Vagina (tissue), 2 donors: ENCODE measurements at regions not wholly inside any gene's neighbourhood (a gene's known extent, or its start where the extent isn't known, plus 50 kb on each side); places are given as distances from the start of the nearest gene placed in this dataset.

Source experiments
- DNase-seq, 2 donors: peaks; one replicate each; pipeline ENCODE4 v3.0.0-alpha.2; 2017; ENCODE audit errors: extremely low spot score in 2 of 2
- H3K27ac ChIP-seq: fragments of 200-600 bp; sonication (generic); one replicate; pipeline ENCODE4 v1.5.1; 2019
- H3K27me3 ChIP-seq: fragments of 200-600 bp; sonication (generic); one replicate; pipeline ENCODE4 v1.5.1; 2019
- H3K36me3 ChIP-seq, 2 donors: fragments of 200-600 bp; sonication (generic); one replicate each; pipeline ENCODE4 v1.5.1; 2017 to 2019
- H3K4me1 ChIP-seq: fragments of 200-600 bp; sonication (generic); one replicate; pipeline ENCODE4 v1.5.1; 2019
- H3K4me3 ChIP-seq, 2 donors: fragments of 200-600 bp; sonication (generic); 1 replicate in 1 of 2; 2 replicates in 1 of 2; pipeline ENCODE4 v1.5.1; 2016 to 2019
- H3K9me3 ChIP-seq: fragments of 200-600 bp; sonication (generic); one replicate; pipeline ENCODE4 v1.5.1; 2019
- CTCF ChIP-seq, 3 experiments: fragments of 450-650 bp in 2 of 3; fragments of 200-600 bp in 1 of 3; sonication (generic) in 1 of 3; IDR thresholded peaks; one replicate each; pipeline ENCODE4 v1.5.1; 2017 to 2019; ENCODE audit warnings: antibody characterized with exemption in 3 of 3, mild to moderate bottlenecking in 2 of 3, moderate library complexity in 2 of 3
- POLR2A ChIP-seq, 2 donors: fragments of 450-650 bp; IDR thresholded peaks; one replicate each; pipeline ENCODE4 v1.6.1; 2017; ENCODE audit warnings: antibody characterized with exemption in 2 of 2, mild to moderate bottlenecking in 2 of 2, moderate library complexity in 2 of 2
- POLR2AphosphoS5 ChIP-seq, 2 donors: sonication (generic); formaldehyde crosslinking; IDR thresholded peaks; one replicate each; pipeline ENCODE4 v1.9.0; 2017; ENCODE audit warnings: antibody characterized with exemption in 2 of 2, mild to moderate bottlenecking in 2 of 2, low read depth in 1 of 2; ENCODE audit not compliant: insufficient read depth in 1 of 2
- intact Hi-C: fragments of 100-400 bp; cut with DNase I; formaldehyde crosslinking; loops from one replicate; pipeline ENCODE4 v1.15.1; 2023

- Histone ChIP-seq H3K27ac (no peak overlapping the region), H3K27me3 (no peaks in the 10 kb centered on the region), H3K36me3 (no peaks in the 10 kb centered on the region), H3K4me1 (no peaks in the 10 kb centered on the region), H3K9me3 (no peaks in the 10 kb centered on the region), H3K4me3 (no peak overlapping the region)
- DNase-seq: no peak
- intact Hi-C loops: no loop called here
- TF ChIP-seq POLR2A (IDR thresholded peaks at IDR 0.05) (no peak), POLR2AphosphoS5 (IDR thresholded peaks at IDR 0.05; ENCODE audit: insufficient read depth in 1 of 2, low read depth in 1 of 2) (no peak), CTCF (IDR thresholded peaks at IDR 0.05) (no peak)
Measured at GRCh38 chr22:49647627-49648026, 180.0 kb downstream of the BRD1 start.

- TF ChIP-seq CTCF (IDR thresholded peaks at IDR 0.05) (no peak), POLR2AphosphoS5 (IDR thresholded peaks at IDR 0.05; ENCODE audit: insufficient read depth in 1 of 2, low read depth in 1 of 2) (no peak), POLR2A (IDR thresholded peaks at IDR 0.05) (no peak)
- intact Hi-C loops: no loop called here
- Histone ChIP-seq H3K9me3 (no peaks in the 10 kb centered on the region), H3K4me1 (no peaks in the 10 kb centered on the region), H3K4me3 (no peak overlapping the region), H3K27ac (no peak overlapping the region), H3K27me3 (no peaks in the 10 kb centered on the region), H3K36me3 (no peaks in the 10 kb centered on the region)
- no peak for DNase-seq
Measured at GRCh38 chr22:49646876-49647275, 180.8 kb downstream of the BRD1 start.

DNA sequence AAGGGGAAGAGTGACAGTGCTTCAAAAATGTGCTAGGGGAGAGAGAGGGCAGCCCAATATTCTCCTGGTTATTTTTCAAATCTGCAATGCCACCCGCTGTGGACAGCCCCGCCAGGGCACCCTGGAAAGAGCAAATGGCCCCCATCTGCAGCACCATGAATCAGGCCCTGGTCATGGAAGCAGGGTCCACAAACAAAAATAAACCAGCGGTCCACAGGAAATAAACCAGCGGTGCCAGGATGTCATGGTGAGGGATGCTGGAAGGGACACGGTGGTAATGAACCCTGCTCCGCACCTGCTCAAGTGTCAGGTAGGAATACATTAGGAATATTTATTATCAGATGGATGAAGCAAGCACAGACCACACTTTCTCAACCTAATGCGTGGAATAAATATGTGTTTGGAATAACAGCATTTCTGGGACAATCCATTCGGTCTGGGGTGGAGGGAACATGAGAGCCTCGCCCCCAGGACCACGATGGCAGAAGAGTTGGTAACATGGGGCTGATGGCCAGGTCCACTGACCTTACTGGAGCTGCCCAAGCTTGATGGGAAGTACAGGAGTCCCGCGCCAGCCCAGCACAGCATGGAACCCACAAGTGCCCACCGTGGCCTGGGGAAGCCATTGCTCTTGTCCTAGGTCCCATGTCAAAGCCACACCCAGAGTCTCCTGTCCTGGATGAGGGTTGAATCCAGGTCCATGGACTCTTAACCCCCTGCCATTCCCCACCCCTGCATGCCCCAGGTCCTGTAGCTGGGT is 181.7 kb downstream of the BRD1 start:
- Histone ChIP-seq H3K4me3 (no peak overlapping the region), H3K9me3 (no peaks in the 10 kb centered on the region), H3K36me3 (no peaks in the 10 kb centered on the region), H3K4me1 (no peaks in the 10 kb centered on the region), H3K27ac (no peak overlapping the region), H3K27me3 (no peaks in the 10 kb centered on the region)
- intact Hi-C loops: no loop called here
- no peak for TF ChIP-seq POLR2A (IDR thresholded peaks at IDR 0.05)
- DNase-seq: no peak

DNA sequence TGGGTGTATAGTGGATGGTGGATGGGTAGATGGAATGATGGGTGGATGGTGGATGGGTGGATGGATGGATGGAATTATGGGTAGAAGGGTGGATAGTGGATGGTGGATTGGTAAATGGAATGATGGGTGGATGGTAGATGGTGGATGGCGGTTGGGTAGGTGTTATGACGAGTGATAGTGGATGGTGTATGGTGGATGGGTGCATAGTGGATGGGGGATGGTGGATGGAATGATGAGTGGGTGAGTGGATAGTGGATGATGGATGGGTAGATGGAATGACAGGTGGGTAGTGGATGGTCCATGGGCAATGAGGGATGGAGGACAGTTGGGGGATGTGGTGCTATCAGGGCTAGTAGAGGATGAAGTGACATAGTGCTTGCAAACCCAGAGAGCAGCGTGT is 182.4 kb downstream of the BRD1 start:
- no peak for TF ChIP-seq POLR2A (IDR thresholded peaks at IDR 0.05)
- TF ChIP-seq POLR2AphosphoS5 (IDR thresholded peaks at IDR 0.05; ENCODE audit: insufficient read depth in 1 of 2, low read depth in 1 of 2): no peak
- TF ChIP-seq CTCF (IDR thresholded peaks at IDR 0.05): no peak
- Histone ChIP-seq H3K9me3 (no peaks in the 10 kb centered on the region), H3K4me1 (no peaks in the 10 kb centered on the region), H3K27me3 (no peaks in the 10 kb centered on the region), H3K27ac (no peak overlapping the region), H3K4me3 (no peak overlapping the region), H3K36me3 (no peaks in the 10 kb centered on the region)
- intact Hi-C loops: no loop called here
- no peak for DNase-seq

DNA sequence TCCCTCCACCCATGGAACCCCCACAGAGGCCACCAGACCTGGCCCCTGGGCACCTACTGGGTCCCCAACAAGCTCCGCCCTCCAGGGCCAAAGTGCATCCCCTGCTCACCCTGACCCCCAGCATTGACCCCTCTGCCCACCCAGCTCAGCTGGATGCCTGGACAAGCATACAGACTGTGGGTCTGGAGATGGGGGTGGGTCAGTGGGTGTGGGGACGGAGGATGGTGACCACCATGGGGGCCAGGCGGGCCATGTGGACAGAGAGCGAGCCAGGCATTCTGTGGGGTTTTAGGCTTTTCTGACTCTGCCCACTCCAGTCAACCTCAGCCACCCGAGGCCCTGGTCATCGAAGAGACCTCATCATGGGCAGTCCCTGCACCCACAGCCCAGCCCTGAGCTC is 183.7 kb downstream of the BRD1 start:
- H3K4me1 ChIP-seq: no peaks in the 10 kb centered on the region
- TF ChIP-seq POLR2A (IDR thresholded peaks at IDR 0.05) (no peak), CTCF (IDR thresholded peaks at IDR 0.05) (no peak), POLR2AphosphoS5 (IDR thresholded peaks at IDR 0.05; ENCODE audit: insufficient read depth in 1 of 2, low read depth in 1 of 2) (no peak)
- H3K9me3 ChIP-seq: no peaks in the 10 kb centered on the region
- H3K4me3 ChIP-seq: no peak overlapping the region
- intact Hi-C loops: no loop called here
- no peak for DNase-seq
- H3K27ac ChIP-seq: no peak overlapping the region
- H3K36me3 ChIP-seq: no peaks in the 10 kb centered on the region
- no peaks in the 10 kb centered on the region for H3K27me3 ChIP-seq
